GM20000 (cell line): ENCODE measurements at regions not wholly inside any gene's neighbourhood (a gene's known extent, or its start where the extent isn't known, plus 50 kb on each side); places are given as distances from the start of the nearest gene placed in this dataset.
"Not testable (repeated sequence)": the region's sequence is repeated elsewhere in the genome, so short reads cannot be mapped to it uniquely, and the experiment has no call there.

ENCODE experiments used
- DNase-seq: peaks from one replicate; pipeline ENCODE4 v3.0.0; 2012; ENCODE audit warnings: low spot score

DNA sequence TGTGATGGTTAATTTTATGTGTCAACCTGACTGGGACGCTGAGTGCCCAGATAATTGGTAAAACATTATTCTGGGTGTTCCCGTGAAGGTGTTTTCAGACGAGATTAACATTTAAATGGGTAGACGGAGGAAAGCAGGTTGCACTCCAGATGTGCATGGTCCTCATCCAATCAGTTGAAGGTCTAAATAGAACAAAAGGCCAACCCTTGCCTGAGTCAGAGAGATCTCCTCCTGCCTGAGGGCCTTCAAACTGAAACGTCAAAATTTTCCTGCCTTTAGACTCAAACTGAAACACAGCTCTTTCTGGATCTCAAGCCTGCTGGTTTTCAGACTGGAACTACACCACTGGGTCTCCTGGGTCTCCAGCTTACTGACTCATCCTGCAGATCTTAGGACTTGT is 73.5 kb downstream of the NPIPA8 start:
- DNase-seq = not testable (repeated sequence)

DNA sequence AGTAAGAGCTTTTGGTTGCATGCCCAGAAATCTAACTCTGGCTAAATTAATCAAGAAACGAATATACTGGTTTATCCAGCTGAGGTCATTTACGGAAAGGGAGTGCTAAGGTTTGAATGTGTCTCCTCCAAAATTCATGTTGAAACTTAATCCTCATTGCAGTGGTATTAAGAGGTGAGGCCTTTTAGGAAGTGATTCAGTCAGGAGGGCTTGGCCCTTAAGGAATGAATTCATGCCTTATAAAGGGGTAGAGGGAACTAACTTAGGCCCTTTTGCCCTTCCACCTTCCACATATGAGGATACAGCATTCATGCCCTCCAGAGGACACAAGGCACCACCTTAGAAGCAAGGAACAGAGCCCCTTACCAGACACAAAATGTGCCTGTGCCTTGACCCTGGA is 74.7 kb downstream of the NPIPA8 start:
- not testable (repeated sequence) for DNase-seq

DNA sequence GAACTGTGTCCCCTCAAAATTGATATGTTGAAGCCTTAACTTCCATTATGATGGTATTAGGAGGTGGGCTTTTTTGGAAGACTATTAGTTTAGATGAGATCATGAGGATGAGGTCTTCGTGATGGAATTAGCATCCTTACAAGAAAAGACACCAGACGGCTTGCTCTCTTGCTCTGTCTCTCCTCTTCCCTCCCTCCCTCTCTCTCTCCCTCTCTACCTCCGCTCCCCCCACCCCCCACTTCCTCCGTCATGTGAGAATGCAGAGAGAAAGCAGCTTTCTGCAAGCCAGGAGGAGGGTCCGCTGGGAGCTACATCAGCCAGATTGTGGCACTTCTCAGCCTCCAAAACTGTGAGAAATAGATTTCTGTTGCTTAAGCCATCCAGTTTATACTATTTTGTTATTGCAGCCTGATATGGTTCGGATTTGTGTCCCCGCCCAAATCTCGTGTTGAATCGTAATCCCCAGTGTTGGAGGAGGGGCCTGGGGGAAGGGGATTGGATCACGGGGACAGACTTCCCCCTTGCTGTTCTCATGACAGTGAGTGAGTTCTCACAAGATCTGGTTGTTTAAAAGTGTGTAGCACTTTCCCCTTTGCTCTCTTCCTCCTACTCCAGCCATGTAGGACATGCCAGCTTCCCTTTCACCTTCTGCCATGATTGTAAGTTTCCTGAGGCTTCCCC is 76.9 kb downstream of the NPIPA8 start:
- DNase-seq = not testable (repeated sequence)

DNA sequence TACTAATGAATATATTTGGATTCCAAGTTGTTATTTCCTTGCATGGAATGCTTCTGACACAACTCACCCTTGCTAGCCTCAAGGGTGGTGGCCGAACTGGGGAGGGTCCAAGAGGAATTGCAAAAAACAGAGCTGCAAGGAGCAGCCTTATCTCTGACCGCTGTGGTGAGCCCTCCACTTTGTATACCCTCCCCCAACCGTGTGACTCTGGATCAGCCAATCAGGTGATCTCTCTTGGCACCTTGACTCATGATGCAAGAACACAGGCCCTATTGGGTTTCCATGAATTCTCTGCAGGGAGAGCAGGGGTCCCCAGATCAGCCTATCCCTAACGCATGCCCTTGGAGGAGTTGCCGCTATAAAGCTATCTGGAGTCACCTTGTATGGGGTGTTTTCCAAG is 83.6 kb downstream of the NPIPA8 start:
- DNase-seq = not testable (repeated sequence)

DNA sequence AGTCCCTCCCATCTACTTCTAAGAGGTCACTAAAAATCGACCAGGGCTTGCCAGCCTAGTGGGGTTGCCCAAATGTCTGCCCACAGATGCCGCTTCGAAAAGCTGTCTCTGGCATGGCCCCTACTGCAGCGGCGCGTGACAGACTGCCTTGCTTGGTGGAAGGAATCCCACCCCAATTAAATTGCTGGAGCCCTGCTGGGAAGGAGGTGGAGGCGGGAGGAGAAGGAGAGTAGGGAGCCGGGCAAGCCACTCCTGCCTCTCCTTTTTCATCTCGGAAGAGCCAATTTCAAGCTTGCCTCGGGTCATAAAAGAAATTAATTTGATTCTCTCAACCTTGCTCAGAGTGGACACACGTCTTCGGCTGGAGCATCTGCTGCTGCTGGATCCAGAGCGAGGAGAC is 106.0 kb downstream of the NPIPA8 start:
- DNase-seq = not testable (repeated sequence)

DNA sequence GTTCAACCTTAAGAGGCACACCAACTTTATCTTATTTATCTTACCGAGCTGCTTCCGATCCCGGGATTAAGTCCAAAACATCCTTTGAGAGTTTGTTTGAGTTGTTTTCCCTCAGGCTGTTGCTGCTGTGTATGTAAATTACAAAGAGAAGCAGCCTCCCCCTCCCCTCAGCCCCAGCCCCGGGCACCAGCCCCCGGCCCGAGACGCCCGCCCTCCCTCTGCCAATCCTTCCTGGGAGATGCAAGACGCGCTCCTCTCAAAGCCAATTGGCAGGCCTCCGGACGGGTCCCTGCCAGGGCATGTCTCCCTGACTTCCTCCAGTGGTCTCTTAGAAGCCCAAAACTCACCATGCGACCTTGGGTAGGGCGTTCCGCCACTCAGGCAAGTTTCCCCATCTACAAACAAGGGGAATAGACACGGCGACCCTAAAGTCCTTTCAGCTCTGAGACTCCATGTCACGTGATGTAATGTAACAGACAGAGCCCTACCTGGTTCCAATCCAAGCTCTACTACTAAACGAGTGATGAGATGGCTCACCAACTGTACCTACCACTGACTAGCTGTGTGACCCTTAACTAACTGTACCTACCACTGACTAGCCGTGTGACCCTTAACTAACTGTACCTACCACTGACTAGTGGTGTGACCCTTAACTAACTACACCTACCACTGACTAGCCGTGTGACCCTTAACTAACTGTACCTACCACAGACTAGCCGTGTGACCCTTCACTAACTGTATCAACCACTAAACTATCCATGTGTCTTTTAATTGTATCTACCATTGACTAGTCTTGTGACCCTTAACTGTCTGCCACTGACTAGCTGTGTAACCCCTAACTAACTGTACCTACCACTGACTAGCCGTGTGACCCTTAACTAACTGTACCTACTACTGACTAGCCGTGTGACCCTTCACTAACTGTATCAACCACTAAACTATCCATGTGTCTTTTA is 114.2 kb downstream of the NPIPA8 start:
- DNase-seq = not testable (repeated sequence)

DNA sequence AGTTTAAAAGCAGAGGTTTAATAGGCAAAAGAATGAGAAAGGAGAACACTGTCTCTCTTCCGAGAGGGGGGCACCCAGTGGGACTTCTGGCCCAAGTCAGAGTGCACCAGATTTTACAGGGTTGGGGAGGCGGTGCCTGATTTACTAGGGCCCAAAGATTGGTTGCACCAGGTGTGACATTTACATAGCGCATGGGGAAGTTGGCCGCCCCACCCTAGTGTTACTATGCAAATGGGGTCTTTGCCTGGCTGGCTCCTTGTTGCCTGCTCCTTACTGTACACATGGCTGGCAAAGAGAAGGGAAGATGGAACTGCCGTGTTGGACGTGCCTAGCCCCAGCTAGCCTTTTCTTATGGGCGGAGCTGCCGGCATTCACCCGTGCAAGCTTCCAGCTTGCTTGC is 118.8 kb downstream of the NPIPA8 start:
- DNase-seq = not testable (repeated sequence)

DNA sequence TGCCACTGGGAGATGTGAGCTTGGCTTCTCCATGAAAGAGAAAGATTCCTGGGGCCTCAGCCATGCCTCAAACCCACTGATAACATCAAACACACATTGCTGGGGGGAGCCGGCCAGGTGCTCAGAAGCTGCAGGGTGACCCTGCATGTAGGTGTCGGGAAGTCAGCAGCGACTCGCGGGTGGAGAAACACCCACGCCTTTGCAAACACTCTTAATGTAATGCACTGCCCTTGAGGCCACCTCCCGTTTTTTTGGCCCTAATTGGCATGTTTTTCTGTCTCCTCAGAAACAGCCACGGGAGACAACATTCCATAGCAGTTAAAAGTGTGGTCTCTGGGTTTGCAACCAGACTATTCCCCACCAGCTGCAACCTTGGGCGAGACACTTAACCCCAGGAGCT is 119.7 kb downstream of the NPIPA8 start:
- not testable (repeated sequence) for DNase-seq

DNA sequence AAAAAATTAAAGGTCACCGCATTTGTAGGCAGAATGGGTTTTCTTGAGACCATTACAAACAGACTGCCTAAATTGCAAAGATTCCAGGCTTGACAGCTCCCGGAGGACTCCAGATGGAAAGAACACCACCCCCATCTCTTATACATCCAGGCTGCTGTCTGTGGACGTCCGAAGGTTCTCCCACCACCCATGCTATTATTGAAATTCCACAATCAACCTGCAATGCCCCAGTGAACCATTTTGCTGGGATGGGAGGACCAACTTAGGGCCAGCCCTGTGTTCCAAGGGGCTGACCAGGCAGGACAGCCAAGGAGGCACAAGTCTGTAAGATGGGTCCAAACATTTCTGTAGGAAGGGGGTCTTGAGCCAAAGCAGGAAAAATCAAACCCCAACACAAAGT is 122.7 kb downstream of the NPIPA8 start:
- DNase-seq = peak; percentile 0

DNA sequence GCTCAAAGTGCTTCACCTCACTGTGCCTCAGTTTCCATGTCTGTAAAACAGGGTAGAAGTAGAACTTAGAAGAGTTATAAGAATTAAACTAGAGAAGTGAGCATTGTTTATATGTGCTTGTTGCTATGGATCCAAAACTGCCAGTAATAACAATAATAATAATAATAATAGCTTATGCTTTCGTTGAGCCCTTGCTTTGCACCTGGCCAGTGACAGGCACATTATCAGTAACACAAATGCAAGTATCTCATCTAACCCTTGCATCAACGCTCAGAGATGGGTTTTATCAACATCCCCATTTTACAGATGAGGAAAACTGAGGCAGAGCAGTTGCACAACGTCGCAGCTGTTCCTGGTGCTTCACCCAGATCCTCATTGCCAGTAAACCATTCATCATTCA is 125.0 kb downstream of the NPIPA8 start:
- DNase-seq = not testable (repeated sequence)

DNA sequence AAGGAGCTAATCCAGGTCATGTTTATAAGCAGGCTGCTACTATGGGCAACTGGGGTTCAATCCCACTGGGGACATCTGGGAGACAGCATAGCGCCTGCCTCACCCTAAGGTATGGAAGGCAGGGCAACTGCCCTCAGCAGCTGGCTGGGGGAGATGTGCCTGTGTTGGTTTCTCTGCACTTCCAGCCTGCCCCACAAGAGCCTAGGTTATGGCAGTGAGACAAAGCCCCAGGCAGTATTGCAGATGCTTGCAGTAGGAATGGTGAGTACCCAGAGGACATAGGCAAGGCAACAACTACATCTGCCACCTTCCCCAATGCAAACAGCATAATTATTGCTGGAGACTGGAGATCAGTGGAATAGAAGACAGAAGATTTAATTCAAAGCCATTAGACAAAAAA is 131.8 kb downstream of the NPIPA8 start:
- not testable (repeated sequence) for DNase-seq

DNA sequence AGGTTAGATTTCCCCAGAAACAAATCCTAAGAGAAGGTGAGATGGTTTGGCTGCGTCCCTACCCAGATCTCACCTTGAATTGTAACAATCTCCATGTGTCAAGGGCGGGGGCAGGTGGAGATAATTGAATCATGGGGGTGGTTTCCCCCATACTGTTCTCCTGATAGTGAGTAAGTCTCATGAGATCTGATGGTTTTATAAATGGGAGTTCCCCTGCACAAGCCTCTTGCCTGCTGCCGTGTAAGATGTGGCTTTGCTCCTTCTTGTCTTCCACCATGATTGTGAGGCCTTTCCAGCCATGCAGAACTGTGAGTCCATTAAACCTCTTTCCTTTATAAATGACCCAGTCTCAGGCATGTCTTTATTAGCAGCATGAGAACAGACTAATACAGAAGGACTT is 132.2 kb downstream of the NPIPA8 start:
- DNase-seq = not testable (repeated sequence)

DNA sequence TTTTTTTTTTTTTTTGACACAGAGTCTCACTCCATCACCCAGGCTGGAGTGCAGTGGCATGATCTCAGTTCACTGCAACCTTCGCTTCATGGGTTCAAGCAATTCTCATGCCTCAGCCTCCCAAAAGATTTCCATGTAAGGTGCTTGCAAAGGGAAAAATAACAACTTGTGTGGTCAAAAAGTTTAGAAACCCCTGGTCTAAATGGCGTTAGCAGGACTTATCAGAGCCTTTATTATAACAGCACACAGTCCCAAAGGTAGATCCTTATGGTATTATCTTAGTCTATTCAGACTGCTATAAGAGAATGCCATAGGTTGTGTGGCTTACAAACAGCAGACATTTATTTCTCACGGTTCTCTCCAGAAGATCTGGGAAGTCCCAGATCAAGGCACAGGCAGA is 135.0 kb downstream of the NPIPA8 start:
- not testable (repeated sequence) for DNase-seq

DNA sequence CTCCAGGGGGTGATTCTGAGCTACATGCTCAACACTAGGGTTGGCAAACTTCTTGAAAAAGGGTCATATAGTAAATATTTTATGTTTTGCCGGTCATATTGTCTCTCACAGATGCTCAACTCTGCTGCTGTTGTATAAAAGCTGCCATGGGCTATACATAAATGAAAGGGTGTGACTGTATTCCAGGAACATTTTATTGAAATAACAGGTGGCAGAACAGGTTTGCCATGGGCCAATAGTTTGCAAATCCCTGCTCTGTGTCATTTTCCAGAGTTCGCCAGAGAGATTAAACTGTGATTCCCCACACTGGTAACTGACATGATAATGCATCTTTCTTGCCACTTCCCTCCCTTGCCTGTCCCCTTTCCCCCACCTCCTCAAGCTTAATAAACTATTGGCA is 144.1 kb downstream of the NPIPA8 start:
- not testable (repeated sequence) for DNase-seq

DNA sequence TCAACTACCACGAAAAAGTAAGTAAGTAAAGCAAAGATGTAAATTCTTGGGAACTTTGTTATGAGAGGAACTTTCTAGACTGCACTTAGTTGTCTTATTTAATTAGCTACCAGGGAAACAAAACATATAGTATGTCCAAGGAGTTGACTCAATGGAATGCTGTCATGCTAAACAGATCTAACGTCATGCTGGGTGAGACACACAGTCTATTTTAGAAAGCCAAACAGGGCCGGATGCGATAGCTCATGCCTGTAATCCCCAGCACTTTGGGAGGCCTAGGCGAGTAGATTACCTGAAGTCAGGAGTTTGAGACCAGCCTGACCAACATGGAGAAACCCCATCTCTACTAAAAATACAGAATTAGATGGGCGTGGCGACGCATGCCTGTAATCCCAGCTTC is 146.4 kb downstream of the NPIPA8 start:
- not testable (repeated sequence) for DNase-seq

DNA sequence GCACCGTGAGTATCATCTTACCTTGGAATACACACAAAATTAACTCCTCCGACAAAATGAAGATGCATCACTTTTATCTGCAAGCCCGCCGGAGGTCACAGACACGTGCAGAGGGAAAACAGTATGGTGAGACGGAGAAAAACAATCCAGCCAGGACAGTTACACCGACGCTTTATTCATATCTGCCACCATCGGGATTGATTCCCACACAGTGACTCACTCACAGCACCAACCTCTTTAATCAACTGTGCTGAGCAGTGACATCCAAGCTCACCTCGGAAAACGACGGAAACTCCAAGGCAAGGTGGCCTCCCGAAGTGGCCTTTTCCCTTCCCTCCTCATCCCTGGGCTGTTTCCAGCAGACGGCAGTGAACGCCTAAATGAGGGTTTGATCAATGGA is 151.8 kb downstream of the NPIPA8 start:
- DNase-seq = not testable (repeated sequence)

DNA sequence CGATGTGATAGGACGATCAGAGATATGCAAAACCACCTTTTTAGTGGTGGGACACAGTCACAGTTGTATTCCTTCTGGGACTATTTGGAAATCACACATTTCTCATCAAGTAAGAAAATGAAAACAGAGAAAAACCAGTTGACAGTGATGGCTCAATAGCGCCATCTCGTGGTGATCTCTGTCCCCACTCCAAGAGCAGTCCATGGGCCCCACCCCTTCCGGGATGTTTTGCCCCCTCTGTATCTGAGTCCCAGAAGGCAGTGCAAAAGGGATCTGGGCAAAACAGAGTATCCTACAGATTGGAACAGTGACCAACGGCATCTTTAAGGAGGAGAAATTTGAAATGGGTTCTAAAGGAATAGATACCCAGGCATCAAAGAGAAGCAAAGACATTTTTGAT is 155.5 kb downstream of the NPIPA8 start:
- DNase-seq = not testable (repeated sequence)

DNA sequence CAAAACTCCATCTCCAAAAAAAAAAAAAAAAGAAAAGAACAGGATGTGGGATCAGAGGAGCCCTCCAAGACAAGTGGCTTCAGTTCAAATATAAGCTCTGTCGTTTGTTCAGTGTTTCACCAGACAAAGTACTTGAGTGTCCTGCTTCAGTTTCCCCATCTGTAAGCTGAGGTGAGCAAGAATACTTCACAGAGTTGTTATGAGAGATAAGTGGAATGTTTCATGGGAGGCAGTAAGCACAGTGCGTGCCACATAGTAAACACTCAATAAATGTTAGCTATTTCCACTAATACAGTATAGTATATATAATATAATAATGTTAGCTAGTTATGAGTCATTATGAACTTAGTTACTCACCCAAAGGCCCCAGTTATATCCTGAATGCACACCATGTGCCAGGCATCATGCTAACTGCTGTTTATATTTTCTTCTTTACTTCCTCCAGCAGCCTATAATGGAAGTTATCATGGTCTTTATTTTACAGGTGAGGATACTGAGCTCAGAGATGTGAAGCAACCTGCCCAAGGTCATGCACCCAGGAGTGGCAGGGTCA is 162.5 kb downstream of the NPIPA8 start:
- DNase-seq = not testable (repeated sequence)

DNA sequence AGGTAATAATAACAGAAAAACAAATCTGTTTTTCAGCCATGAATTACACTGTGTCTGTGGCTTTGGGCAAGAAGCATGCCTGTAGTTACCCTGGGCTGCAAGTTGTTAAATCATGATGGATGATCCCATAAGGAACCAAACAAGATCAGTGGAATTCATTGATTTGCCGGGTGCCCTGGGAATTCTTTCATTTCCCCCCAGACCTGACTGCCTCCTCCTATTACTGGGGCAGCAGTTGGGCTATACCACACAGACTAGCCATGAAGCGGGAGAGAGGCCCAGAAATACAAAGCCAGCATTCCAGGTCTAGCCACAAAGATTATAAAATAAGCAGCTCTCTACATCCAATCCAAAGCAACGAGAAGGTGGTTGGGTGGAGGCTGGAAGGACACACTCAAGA is 174.2 kb downstream of the NPIPA8 start:
- DNase-seq = not testable (repeated sequence)

DNA sequence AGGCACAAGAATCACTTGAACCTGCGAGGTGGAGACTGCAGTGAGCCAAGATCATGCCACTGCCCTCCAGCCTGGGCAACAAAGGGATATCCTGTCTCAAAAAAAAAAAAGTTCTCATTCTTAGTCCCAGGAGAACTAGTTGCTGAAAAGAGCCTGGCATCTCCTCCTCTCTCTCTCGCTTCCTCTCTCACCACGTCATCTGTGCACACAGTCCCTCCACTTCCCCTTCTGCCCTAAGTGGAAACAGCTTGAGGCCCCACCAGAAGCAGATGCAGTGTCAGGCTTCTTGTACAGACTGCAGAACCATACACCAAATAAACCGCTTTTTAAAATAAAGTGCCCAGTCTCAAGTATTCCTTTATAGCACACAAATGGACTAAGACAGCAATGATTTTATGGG is 175.3 kb downstream of the NPIPA8 start:
- not testable (repeated sequence) for DNase-seq

DNA sequence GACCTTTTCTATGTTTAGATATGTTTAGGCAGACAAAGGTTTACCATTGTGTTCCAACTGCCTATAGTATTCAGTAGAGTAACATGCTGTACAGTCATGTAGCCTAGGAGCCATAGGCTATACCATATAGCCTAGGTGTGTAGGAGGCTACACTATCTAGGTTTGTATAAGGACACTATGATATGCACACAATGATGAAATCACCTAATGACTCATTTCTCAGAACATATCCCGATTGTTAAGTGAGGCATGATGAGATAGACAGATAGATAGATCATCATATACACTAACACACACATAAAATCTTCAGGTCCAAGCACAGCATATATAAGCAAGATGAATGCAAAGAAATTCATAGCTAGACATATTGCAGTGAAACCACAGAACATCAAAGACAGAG is 177.4 kb downstream of the NPIPA8 start:
- not testable (repeated sequence) for DNase-seq

DNA sequence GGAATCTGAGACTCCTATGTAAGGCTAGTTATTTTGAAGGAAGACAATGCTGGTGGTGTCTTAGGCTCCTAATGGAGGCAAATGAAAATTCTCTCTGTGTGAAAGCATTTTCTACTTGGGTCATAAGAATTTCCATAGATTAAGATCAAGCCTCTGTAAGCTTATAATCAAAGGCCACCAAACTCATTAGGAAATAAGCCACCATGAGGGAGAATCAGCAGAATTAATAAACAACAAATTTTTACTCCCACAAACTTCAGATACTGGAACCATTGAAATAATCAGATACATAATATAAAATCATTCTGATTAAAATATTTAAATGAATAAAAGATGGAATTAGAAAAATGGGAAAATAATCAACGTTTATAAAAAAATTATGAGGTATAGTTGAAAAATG is 178.7 kb downstream of the NPIPA8 start:
- DNase-seq = not testable (repeated sequence)
